OCI-LY1 (cell line): ENCODE measurements at regions not wholly inside any gene's neighbourhood (a gene's known extent, or its start where the extent isn't known, plus 50 kb on each side); places are given as distances from the start of the nearest gene placed in this dataset.

ENCODE experiments used
- H2AFZ ChIP-seq: fragments of 200-600 bp; sonication (generic), shearing (Covaris generic); 2 replicates; pipeline ENCODE4 v1.6.0; 2014; ENCODE audit warnings: antibody characterized with exemption, mild to moderate bottlenecking, low read length
- H3F3A ChIP-seq: fragments of 200-600 bp; sonication (generic), shearing (Covaris generic); 2 replicates; pipeline ENCODE4 v1.6.0; 2014; ENCODE audit warnings: mild to moderate bottlenecking, antibody characterized with exemption, low read length, moderate library complexity; ENCODE audit not compliant: insufficient read depth
- H3K27ac ChIP-seq: fragments of 200-600 bp; sonication (generic); 2 replicates; pipeline ENCODE4 v1.5.1; 2014; ENCODE audit warnings: low read length, mixed run types, mild to moderate bottlenecking, low read depth; ENCODE audit not compliant: poor library complexity, severe bottlenecking
- H3K27me3 ChIP-seq: fragments of 200-600 bp; sonication (generic); 2 replicates; pipeline ENCODE4 v1.6.0; 2014; ENCODE audit warnings: antibody characterized with exemption, mild to moderate bottlenecking, low read length, moderate library complexity; ENCODE audit not compliant: insufficient read depth
- H3K36me3 ChIP-seq: fragments of 200-600 bp; sonication (generic); 2 replicates; pipeline ENCODE4 v1.6.1; 2014; ENCODE audit warnings: mild to moderate bottlenecking, antibody characterized with exemption, low read length, moderate library complexity, mixed read lengths; ENCODE audit not compliant: insufficient read depth
- H3K4me1 ChIP-seq: fragments of 200-600 bp; sonication (generic); 2 replicates; pipeline ENCODE4 v1.5.1; 2014; ENCODE audit warnings: mild to moderate bottlenecking, low read length, moderate library complexity; ENCODE audit not compliant: insufficient read depth, severe bottlenecking
- H3K4me2 ChIP-seq: fragments of 200-600 bp; sonication (generic), shearing (Covaris generic); 2 replicates; pipeline ENCODE4 v1.6.1; 2014; ENCODE audit warnings: low read length
- H3K4me3 ChIP-seq: fragments of 200-600 bp; sonication (generic); 2 replicates; pipeline ENCODE4 v1.5.1; 2014; ENCODE audit warnings: low read length, low read depth, mild to moderate bottlenecking, mixed read lengths; ENCODE audit not compliant: poor library complexity, severe bottlenecking
- H3K79me2 ChIP-seq: fragments of 200-600 bp; shearing (Covaris generic); 2 replicates; pipeline ENCODE4 v1.6.1; 2016; ENCODE audit warnings: mixed run types, low read length, mixed read lengths; ENCODE audit not compliant: insufficient read depth
- H3K9ac ChIP-seq: fragments of 200-600 bp; sonication (generic), shearing (Covaris generic); 2 replicates; pipeline ENCODE4 v1.6.1; 2014; ENCODE audit warnings: mild to moderate bottlenecking, low read length, mixed read lengths
- H3K9me2 ChIP-seq: fragments of 200-600 bp; sonication (generic), shearing (Covaris generic); 2 replicates; pipeline ENCODE4 v1.6.1; 2014; ENCODE audit warnings: low read depth, mild to moderate bottlenecking, low read length, mixed read lengths
- H3K9me3 ChIP-seq: fragments of 200-600 bp; shearing (Covaris generic); 2 replicates; pipeline ENCODE4 v1.6.1; 2014; ENCODE audit warnings: low read length, mixed read lengths
- H4K20me1 ChIP-seq: fragments of 200-600 bp; sonication (generic), shearing (Covaris generic); 2 replicates; pipeline ENCODE4 v1.6.0; 2016; ENCODE audit warnings: mild to moderate bottlenecking, low read length; ENCODE audit not compliant: insufficient read depth
- EZH2 ChIP-seq: fragments of 200-600 bp; sonication (generic), shearing (Covaris generic); IDR thresholded peaks from 2 replicates; pipeline ENCODE4 v1.8.0; 2017; ENCODE audit warnings: borderline replicate concordance, mixed run types, mild to moderate bottlenecking, antibody characterized with exemption, low read length, moderate library complexity, mixed read lengths
- TF ChIP-seq, protein P1 (sequence below): fragments of 200-600 bp; sonication (generic), shearing (Covaris generic); IDR thresholded peaks from 2 replicates; pipeline ENCODE4 v1.5.1; 2017; ENCODE audit warnings: mild to moderate bottlenecking, antibody characterized with exemption, low read length, moderate library complexity, mixed read lengths

DNA sequence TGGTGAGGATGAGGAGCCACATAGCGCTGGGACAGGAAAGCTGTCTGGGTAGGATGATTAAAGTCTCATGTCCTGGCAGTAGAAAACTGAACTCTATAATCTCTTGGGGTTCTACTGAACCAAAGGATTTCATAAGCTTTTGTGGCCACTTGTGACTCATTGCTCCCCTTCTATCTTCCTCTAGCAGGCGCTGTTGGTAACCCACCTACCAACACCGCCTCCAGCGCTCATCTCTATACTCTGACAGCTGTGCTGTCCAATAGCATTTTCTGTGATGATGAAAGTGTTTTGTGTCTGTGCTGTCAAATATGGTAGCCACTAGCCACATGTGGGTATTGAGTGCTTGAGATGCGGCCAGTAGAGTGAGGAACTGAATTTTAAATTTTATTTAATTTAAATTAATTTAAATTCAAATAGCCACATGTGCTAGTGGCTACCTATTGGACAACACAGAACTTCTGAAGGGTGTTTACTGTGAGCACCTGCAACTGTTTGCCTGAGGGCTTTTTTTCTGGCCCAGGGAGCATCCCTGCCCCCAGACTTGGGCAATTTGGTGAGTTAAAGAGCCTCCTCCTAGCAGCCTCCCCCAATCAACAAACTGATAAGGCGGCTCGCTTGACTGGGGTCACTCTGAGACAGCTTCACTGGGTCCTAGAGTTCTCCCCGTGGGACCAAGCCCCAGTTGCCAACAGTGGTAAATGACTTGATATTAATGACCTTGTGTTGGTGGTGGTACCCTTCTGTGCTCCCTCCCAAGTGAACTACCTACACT lies 169.2 kb upstream of the ATP6AP2 start:
- Histone ChIP-seq H3K9ac (no peak overlapping the region), H3F3A (no peaks in the 10 kb centered on the region), H3K4me1 (no peaks in the 10 kb centered on the region), H3K27ac (no peak overlapping the region), H2AFZ (no peak overlapping the region), H3K79me2 (no peaks in the 10 kb centered on the region), H3K4me3 (no peak overlapping the region), H3K27me3 (no peaks in the 10 kb centered on the region), H4K20me1 (no peaks in the 10 kb centered on the region), H3K36me3 (no peaks in the 10 kb centered on the region), H3K9me2 (no peaks in the 10 kb centered on the region), H3K9me3 (no peaks in the 10 kb centered on the region), H3K4me2 (no peak overlapping the region)
- no peak for TF ChIP-seq EZH2
- TF ChIP-seq, protein P1, sequence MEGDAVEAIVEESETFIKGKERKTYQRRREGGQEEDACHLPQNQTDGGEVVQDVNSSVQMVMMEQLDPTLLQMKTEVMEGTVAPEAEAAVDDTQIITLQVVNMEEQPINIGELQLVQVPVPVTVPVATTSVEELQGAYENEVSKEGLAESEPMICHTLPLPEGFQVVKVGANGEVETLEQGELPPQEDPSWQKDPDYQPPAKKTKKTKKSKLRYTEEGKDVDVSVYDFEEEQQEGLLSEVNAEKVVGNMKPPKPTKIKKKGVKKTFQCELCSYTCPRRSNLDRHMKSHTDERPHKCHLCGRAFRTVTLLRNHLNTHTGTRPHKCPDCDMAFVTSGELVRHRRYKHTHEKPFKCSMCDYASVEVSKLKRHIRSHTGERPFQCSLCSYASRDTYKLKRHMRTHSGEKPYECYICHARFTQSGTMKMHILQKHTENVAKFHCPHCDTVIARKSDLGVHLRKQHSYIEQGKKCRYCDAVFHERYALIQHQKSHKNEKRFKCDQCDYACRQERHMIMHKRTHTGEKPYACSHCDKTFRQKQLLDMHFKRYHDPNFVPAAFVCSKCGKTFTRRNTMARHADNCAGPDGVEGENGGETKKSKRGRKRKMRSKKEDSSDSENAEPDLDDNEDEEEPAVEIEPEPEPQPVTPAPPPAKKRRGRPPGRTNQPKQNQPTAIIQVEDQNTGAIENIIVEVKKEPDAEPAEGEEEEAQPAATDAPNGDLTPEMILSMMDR: peak; percentile 46

DNA sequence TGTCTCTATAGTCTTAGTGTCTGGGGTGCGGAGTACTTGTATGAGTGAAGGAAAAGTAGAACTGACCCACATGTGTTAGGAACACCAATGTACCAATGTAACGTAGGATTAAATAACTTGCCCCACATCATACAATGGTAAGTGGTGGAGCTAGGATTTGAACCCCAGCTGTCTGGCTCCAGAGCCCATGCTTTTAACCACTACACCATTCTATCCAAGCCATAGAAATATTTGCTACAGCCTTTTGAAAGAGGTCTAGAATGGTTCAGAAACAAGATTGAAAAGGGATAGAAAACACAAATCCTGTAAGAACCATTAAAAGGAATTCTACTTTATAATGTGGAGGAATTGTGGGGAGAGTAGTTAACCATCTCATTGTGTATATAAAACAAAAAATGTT lies 169.9 kb upstream of the ATP6AP2 start:
- TF ChIP-seq, protein P1: no peak
- TF ChIP-seq EZH2: no peak
- Histone ChIP-seq H3F3A (no peaks in the 10 kb centered on the region), H3K27me3 (no peaks in the 10 kb centered on the region), H3K9me2 (no peaks in the 10 kb centered on the region), H3K79me2 (no peaks in the 10 kb centered on the region), H3K9ac (no peak overlapping the region), H3K4me3 (no peak overlapping the region), H3K4me2 (no peak overlapping the region), H3K4me1 (no peaks in the 10 kb centered on the region), H3K36me3 (no peaks in the 10 kb centered on the region), H3K9me3 (no peaks in the 10 kb centered on the region), H2AFZ (no peak overlapping the region), H4K20me1 (no peaks in the 10 kb centered on the region), H3K27ac (no peak overlapping the region)

DNA sequence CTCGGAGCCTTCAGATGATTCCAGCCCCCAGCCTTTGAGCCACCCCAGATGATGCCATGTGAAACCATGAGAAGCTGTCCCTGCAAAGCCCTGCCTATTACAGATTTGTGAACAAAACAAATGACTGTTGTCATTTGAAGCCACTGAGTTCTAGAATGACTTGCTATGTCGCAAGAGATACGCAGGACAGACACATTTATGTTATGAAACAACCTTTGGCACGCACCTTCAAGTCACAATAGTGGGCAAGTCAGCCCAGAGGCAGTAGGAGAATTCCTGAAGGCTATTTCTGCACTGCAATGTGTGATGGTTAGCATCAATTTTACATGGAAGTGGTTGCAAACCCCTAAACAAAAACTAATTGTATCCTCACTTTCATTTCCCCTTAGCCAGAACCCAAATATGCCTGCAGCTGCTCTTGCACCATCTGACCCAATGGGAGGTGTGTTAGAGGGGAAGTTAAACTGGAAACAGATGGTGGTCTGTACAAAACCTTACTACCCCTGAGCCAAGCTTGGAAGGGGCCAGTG lies 174.4 kb upstream of the ATP6AP2 start:
- H3K9me2 ChIP-seq: no peaks in the 10 kb centered on the region
- H3K27me3 ChIP-seq: no peaks in the 10 kb centered on the region
- no peak overlapping the region for H3K4me2 ChIP-seq
- H3K4me3 ChIP-seq: no peak overlapping the region
- H3K9me3 ChIP-seq: no peaks in the 10 kb centered on the region
- H3K9ac ChIP-seq: no peak overlapping the region
- H3K79me2 ChIP-seq: no peaks in the 10 kb centered on the region
- no peaks in the 10 kb centered on the region for H4K20me1 ChIP-seq
- TF ChIP-seq EZH2: no peak
- TF ChIP-seq, protein P1: no peak
- no peak overlapping the region for H2AFZ ChIP-seq
- no peaks in the 10 kb centered on the region for H3F3A ChIP-seq
- no peaks in the 10 kb centered on the region for H3K4me1 ChIP-seq
- H3K27ac ChIP-seq: no peak overlapping the region
- no peaks in the 10 kb centered on the region for H3K36me3 ChIP-seq
